HG02623 (cell line): ENCODE measurements at regions not wholly inside any gene's neighbourhood (a gene's known extent, or its start where the extent isn't known, plus 50 kb on each side); places are given as distances from the start of the nearest gene placed in this dataset.

Experiments
- ATAC-seq: cut with Tn5 transposase; IDR thresholded peaks from one replicate; pipeline ENCODE4 v1.9.1; 2021; ENCODE audit warnings: moderate library complexity; ENCODE audit not compliant: unreplicated experiment

- ATAC-seq = no peak
These were observed 159.1 kb upstream of the ZBED5 start for GRCh38 chr11:11016943-11017342.

GRCh38 chr11:11016068-11016467 is 158.2 kb upstream of the ZBED5 start:
- no peak for ATAC-seq

GRCh38 chr11:11011617-11012016 is 153.8 kb upstream of the ZBED5 start:
- no peak for ATAC-seq

- ATAC-seq = no peak
These were observed 152.8 kb upstream of the ZBED5 start for GRCh38 chr11:11010624-11011127.

- ATAC-seq = no peak
These were observed 151.3 kb upstream of the ZBED5 start for GRCh38 chr11:11009179-11009578.

- ATAC-seq = no peak
These were observed 146.2 kb upstream of the ZBED5 start for GRCh38 chr11:11004069-11004468.

- no peak for ATAC-seq
These were observed 145.4 kb upstream of the ZBED5 start for GRCh38 chr11:11003226-11003625.

GRCh38 chr11:11000579-11001283 is 142.9 kb upstream of the ZBED5 start:
- no peak for ATAC-seq

- no peak for ATAC-seq
These were observed 140.8 kb upstream of the ZBED5 start for GRCh38 chr11:10998674-10999073.

- no peak for ATAC-seq
These were observed 138.8 kb upstream of the ZBED5 start for GRCh38 chr11:10996678-10997077.

- ATAC-seq = no peak
These were observed 135.8 kb upstream of the ZBED5 start for GRCh38 chr11:10993640-10994039.

GRCh38 chr11:10993186-10993585 is 135.3 kb upstream of the ZBED5 start:
- ATAC-seq = no peak

- no peak for ATAC-seq
These were observed 133.5 kb upstream of the ZBED5 start for GRCh38 chr11:10991393-10991792.

- ATAC-seq = no peak
These were observed 132.9 kb upstream of the ZBED5 start for GRCh38 chr11:10990637-10991193.

GRCh38 chr11:10990160-10990559 is 132.3 kb upstream of the ZBED5 start:
- no peak for ATAC-seq

- no peak for ATAC-seq
These were observed 128.2 kb upstream of the ZBED5 start for GRCh38 chr11:10986006-10986405.

- ATAC-seq = no peak
These were observed 126.9 kb upstream of the ZBED5 start for GRCh38 chr11:10984742-10985141.

- no peak for ATAC-seq
These were observed 126.4 kb upstream of the ZBED5 start for GRCh38 chr11:10984250-10984649.

- ATAC-seq = no peak
These were observed 125.1 kb upstream of the ZBED5 start for GRCh38 chr11:10982704-10983510.

GRCh38 chr11:10979529-10979928 is 121.7 kb upstream of the ZBED5 start:
- ATAC-seq = no peak

- no peak for ATAC-seq
These were observed 120.3 kb upstream of the ZBED5 start for GRCh38 chr11:10978198-10978597.

- ATAC-seq = no peak
These were observed 117.5 kb upstream of the ZBED5 start for GRCh38 chr11:10975287-10975721.
